Muscle of leg (tissue), 3 donors: ENCODE measurements at regions not wholly inside any gene's neighbourhood (a gene's known extent, or its start where the extent isn't known, plus 50 kb on each side); places are given as distances from the start of the nearest gene placed in this dataset.
"Not testable (repeated sequence)": the region's sequence is repeated elsewhere in the genome, so short reads cannot be mapped to it uniquely, and the experiment has no call there.

Experiments
- DNase-seq: peaks from one replicate; pipeline ENCODE4 v3.0.0; 2013
- H3K27ac ChIP-seq: one replicate; pipeline ENCODE4 v1.5.1; 2013; ENCODE audit warnings: mild to moderate bottlenecking, low read length, control low read depth
- H3K27me3 ChIP-seq: one replicate; pipeline ENCODE4 v1.6.1; 2013; ENCODE audit warnings: low read length; ENCODE audit not compliant: control insufficient read depth, insufficient read depth
- H3K36me3 ChIP-seq: one replicate; pipeline ENCODE4 v1.6.1; 2013; ENCODE audit warnings: low read length; ENCODE audit not compliant: control insufficient read depth, insufficient read depth
- H3K4me1 ChIP-seq: one replicate; pipeline ENCODE4 v1.6.1; 2013; ENCODE audit warnings: low read length; ENCODE audit not compliant: control insufficient read depth, insufficient read depth
- H3K4me3 ChIP-seq: one replicate; pipeline ENCODE4 v1.5.1; 2013; ENCODE audit warnings: low read length, control low read depth
- H3K9me3 ChIP-seq: replicated peaks from 2 replicates; pipeline ENCODE4 v1.6.1; 2013; ENCODE audit warnings: low read depth, low read length; ENCODE audit not compliant: control insufficient read depth
- WGBS: methylation state at CpG from one replicate; pipeline ENCODE4 v1.1.5; 2013; ENCODE audit warnings: missing lambda C conversion rate; ENCODE audit not compliant: insufficient coverage; 5-methylcytosine and 5-hydroxymethylcytosine counted together

- H3K27ac ChIP-seq, H3K27me3 ChIP-seq, DNase-seq, H3K4me1 ChIP-seq, H3K9me3 ChIP-seq, H3K36me3 ChIP-seq, H3K4me3 ChIP-seq: not testable (repeated sequence)
- 41% methylated on average over 12 of the region's 42 CpGs for WGBS
Measured at GRCh38 chr21:13980115-13980662, 230.6 kb downstream of the LIPI start.

GRCh38 chr21:13979608-13980007, 231.1 kb downstream of the LIPI start:
- not testable (repeated sequence) for H3K4me3 ChIP-seq, DNase-seq
- 76% methylated on average over 24 of the region's 26 CpGs for WGBS

GRCh38 chr21:13974582-13974981, 236.2 kb downstream of the LIPI start:
- H3K4me1 ChIP-seq, H3K4me3 ChIP-seq, DNase-seq, H3K9me3 ChIP-seq, H3K27ac ChIP-seq, H3K36me3 ChIP-seq, H3K27me3 ChIP-seq: not testable (repeated sequence)

More at GRCh38 chr21:13979608-13980007, 231.1 kb downstream of the LIPI start:
- not testable (repeated sequence) for H3K4me1 ChIP-seq, H3K36me3 ChIP-seq, H3K27me3 ChIP-seq, H3K9me3 ChIP-seq, H3K27ac ChIP-seq

- H3K9me3 ChIP-seq, H3K27me3 ChIP-seq, H3K4me1 ChIP-seq, H3K27ac ChIP-seq, DNase-seq, H3K4me3 ChIP-seq, H3K36me3 ChIP-seq: not testable (repeated sequence)
- WGBS, result no CpG with 5 or more reads among the region's 3 CpGs
Measured at GRCh38 chr21:13969853-13970252, 240.9 kb downstream of the LIPI start.

- H3K4me1 ChIP-seq, DNase-seq, H3K27me3 ChIP-seq, H3K4me3 ChIP-seq, H3K27ac ChIP-seq, H3K36me3 ChIP-seq, H3K9me3 ChIP-seq: not testable (repeated sequence)
- WGBS, result no CpG with 5 or more reads among the region's 2 CpGs
Measured at GRCh38 chr21:13969002-13969401, 241.8 kb downstream of the LIPI start.

GRCh38 chr21:13963259-13963658, 247.5 kb downstream of the LIPI start:
- not testable (repeated sequence) for H3K9me3 ChIP-seq, H3K27me3 ChIP-seq, H3K36me3 ChIP-seq, H3K27ac ChIP-seq, H3K4me1 ChIP-seq, DNase-seq, H3K4me3 ChIP-seq
- no CpG with 5 or more reads among the region's 3 CpGs for WGBS

GRCh38 chr21:13937236-13937635, 273.5 kb downstream of the LIPI start:
- H3K9me3 ChIP-seq, result peaks cover 2% of the 10 kb centered on the region
- H3K4me3 ChIP-seq, result no peak overlapping the region
- 96% methylated on average over 5 of the region's 21 CpGs for WGBS
- no peaks in the 10 kb centered on the region for H3K27me3 ChIP-seq
- H3K36me3 ChIP-seq, result no peaks in the 10 kb centered on the region
- H3K27ac ChIP-seq, result no peak overlapping the region
- no peaks in the 10 kb centered on the region for H3K4me1 ChIP-seq
- no peak for DNase-seq

- not testable (repeated sequence) for H3K4me3 ChIP-seq, H3K9me3 ChIP-seq, H3K27ac ChIP-seq, H3K36me3 ChIP-seq, H3K27me3 ChIP-seq, H3K4me1 ChIP-seq, DNase-seq
- WGBS, result 93% methylated on average over 31 of the region's 38 CpGs
Measured at GRCh38 chr21:13936033-13936937, 274.5 kb downstream of the LIPI start.

- not testable (repeated sequence) for H3K4me3 ChIP-seq
Measured at GRCh38 chr21:13935396-13936032, 275.2 kb downstream of the LIPI start.

GRCh38 chr21:13934887-13935342, 275.8 kb downstream of the LIPI start:
- H3K4me1 ChIP-seq, H3K27me3 ChIP-seq, H3K36me3 ChIP-seq, H3K27ac ChIP-seq, H3K4me3 ChIP-seq, DNase-seq, H3K9me3 ChIP-seq: not testable (repeated sequence)
- 97% methylated on average over 17 of the region's 23 CpGs for WGBS

More at GRCh38 chr21:13935396-13936032, 275.2 kb downstream of the LIPI start:
- H3K27me3 ChIP-seq, H3K9me3 ChIP-seq, H3K4me1 ChIP-seq, H3K27ac ChIP-seq, H3K36me3 ChIP-seq, DNase-seq: not testable (repeated sequence)
- WGBS, result 93% methylated on average over 22 of the region's 26 CpGs
